WTC11 (cell line): ENCODE measurements at regions not wholly inside any gene's neighbourhood (a gene's known extent, or its start where the extent isn't known, plus 50 kb on each side); places are given as distances from the start of the nearest gene placed in this dataset.

Experiments used
- ATAC-seq: fragments of 200-7000 bp; cut with Tn5 transposase; 2 replicates; pipeline ENCODE4 v1.10.0; 2021; ENCODE audit warnings: mild to moderate bottlenecking, moderate library complexity
- CTCF ChIA-PET: fragments of 300-600 bp; sonication (Branson Sonifier 250); formaldehyde crosslinking; loops from one replicate; lab custom pipeline; 2021; ENCODE audit warnings: antibody characterized with exemption; lab: Charles Lee
- POLR2A ChIA-PET: fragments of 350-600 bp; sonication (Branson Sonifier 250); formaldehyde crosslinking; loops from one replicate; lab custom pipeline; 2021; ENCODE audit warnings: antibody characterized with exemption; lab: Charles Lee
- DNase-seq: peaks from one replicate; pipeline ENCODE4 v3.0.0; 2021; ENCODE audit warnings: low spot score
- H3K27ac Mint-ChIP-seq: 2 replicates; pipeline ENCODE4 v1.8.0; 2021; ENCODE audit warnings: mixed read lengths
- H3K27me3 Mint-ChIP-seq: 2 replicates; pipeline ENCODE4 v1.8.0; 2021; ENCODE audit warnings: low read depth, mild to moderate bottlenecking, moderate library complexity, mixed read lengths
- H3K36me3 Mint-ChIP-seq: 2 replicates; pipeline ENCODE4 v1.8.0; 2021; ENCODE audit warnings: mixed read lengths
- H3K4me1 Mint-ChIP-seq: 2 replicates; pipeline ENCODE4 v1.8.0; 2022; ENCODE audit warnings: mixed read lengths
- H3K4me3 Mint-ChIP-seq: 2 replicates; pipeline ENCODE4 v1.8.0; 2021; ENCODE audit warnings: mild to moderate bottlenecking, moderate library complexity, mixed read lengths
- H3K9me3 Mint-ChIP-seq: 2 replicates; pipeline ENCODE4 v1.8.0; 2021; ENCODE audit warnings: mixed read lengths
- ATF2 ChIP-seq: sonication (generic); formaldehyde crosslinking; IDR thresholded peaks from 2 replicates; pipeline ENCODE4 v1.8.1; 2022; ENCODE audit warnings: low read depth, missing genetic modification reagents, borderline replicate concordance
- CTCF ChIP-seq: fragments of 200-600 bp; IDR thresholded peaks from 2 replicates; pipeline ENCODE4 v1.8.0; 2022; ENCODE audit warnings: antibody characterized with exemption
- E2F5 ChIP-seq: sonication (generic); formaldehyde crosslinking; IDR thresholded peaks from 2 replicates; pipeline ENCODE4 v1.8.1; 2022; ENCODE audit warnings: mild to moderate bottlenecking, moderate library complexity, missing genetic modification reagents
- EMX1 ChIP-seq: fragments of 250-450 bp; sonication (Bioruptor Pico); IDR thresholded peaks from 2 replicates; pipeline ENCODE4 v1.8.0; 2021; ENCODE audit warnings: mild to moderate bottlenecking
- ERG ChIP-seq: fragments of 250-450 bp; sonication (Bioruptor Pico); IDR thresholded peaks from 2 replicates; pipeline ENCODE4 v1.8.0; 2021; ENCODE audit warnings: mild to moderate bottlenecking
- GRHL2 ChIP-seq: fragments of 250-450 bp; sonication (Bioruptor Pico); IDR thresholded peaks from 2 replicates; pipeline ENCODE4 v1.8.0; 2022; ENCODE audit warnings: mild to moderate bottlenecking, moderate library complexity; ENCODE audit not compliant: insufficient replicate concordance, severe bottlenecking
- IRF1 ChIP-seq: sonication (generic); formaldehyde crosslinking; IDR thresholded peaks from 2 replicates; pipeline ENCODE4 v1.8.0; 2023; ENCODE audit warnings: missing genetic modification reagents
- JAZF1 ChIP-seq: fragments of 250-450 bp; sonication (Bioruptor Pico); IDR thresholded peaks from 2 replicates; pipeline ENCODE4 v1.9.0; 2021; ENCODE audit warnings: moderate library complexity, mild to moderate bottlenecking, inconsistent platforms
- MAX ChIP-seq: sonication (generic); formaldehyde crosslinking; IDR thresholded peaks from 2 replicates; pipeline ENCODE4 v1.8.0; 2022; ENCODE audit warnings: mild to moderate bottlenecking, missing genetic modification reagents
- NR3C1 ChIP-seq: sonication (generic); formaldehyde crosslinking; conservative IDR thresholded peaks from 2 replicates; pipeline ENCODE4 v1.8.1; 2023; ENCODE audit warnings: low read depth, mild to moderate bottlenecking, missing genetic modification reagents
- PRRX2 ChIP-seq: fragments of 250-450 bp; sonication (Bioruptor Pico); IDR thresholded peaks from 2 replicates; pipeline ENCODE4 v1.8.0; 2021; ENCODE audit warnings: mild to moderate bottlenecking
- SP1 ChIP-seq: sonication (generic); formaldehyde crosslinking; conservative IDR thresholded peaks from 2 replicates; pipeline ENCODE4 v1.8.1; 2022; ENCODE audit warnings: missing genetic modification reagents
- TEAD1 ChIP-seq: sonication (generic); formaldehyde crosslinking; IDR thresholded peaks from 2 replicates; pipeline ENCODE4 v1.8.0; 2022; ENCODE audit warnings: mild to moderate bottlenecking, missing genetic modification reagents
- USF1 ChIP-seq: sonication (generic); formaldehyde crosslinking; IDR thresholded peaks from 2 replicates; pipeline ENCODE4 v1.8.0; 2022; ENCODE audit warnings: mild to moderate bottlenecking, missing genetic modification reagents
- ZBTB21 ChIP-seq: sonication (generic); formaldehyde crosslinking; IDR thresholded peaks from 2 replicates; pipeline ENCODE4 v1.8.1; 2023; ENCODE audit warnings: mild to moderate bottlenecking, missing genetic modification reagents, borderline replicate concordance
- ZNF396 ChIP-seq: fragments of 250-450 bp; sonication (Bioruptor Pico); IDR thresholded peaks from 2 replicates; pipeline ENCODE4 v1.8.0; 2021; ENCODE audit warnings: mild to moderate bottlenecking, moderate library complexity, borderline replicate concordance
- ZNF425 ChIP-seq: fragments of 250-450 bp; sonication (Bioruptor Pico); conservative IDR thresholded peaks from 2 replicates; pipeline ENCODE4 v1.9.0; 2021; ENCODE audit warnings: mild to moderate bottlenecking
- ZSCAN18 ChIP-seq: fragments of 250-450 bp; sonication (Bioruptor Pico); IDR thresholded peaks from 2 replicates; pipeline ENCODE4 v2.1.2; 2022; ENCODE audit warnings: mild to moderate bottlenecking, moderate library complexity

GRCh38 chr5:28404363-28405071 lies 1366.1 kb upstream of the CDH9 start (continued):
- no peak for TF ChIP-seq ZNF425 (CRISPR knock-in tag)
- no peak for TF ChIP-seq ERG
- no peak for TF ChIP-seq NR3C1 (CRISPR knock-in tag)
- TF ChIP-seq PRRX2 (CRISPR knock-in tag) = no peak
- no peak for TF ChIP-seq IRF1 (CRISPR knock-in tag)
- no peak for TF ChIP-seq EMX1 (CRISPR knock-in tag)
- no peak for TF ChIP-seq JAZF1 (CRISPR knock-in tag)
- no peak for TF ChIP-seq GRHL2 (CRISPR knock-in tag)

- DNase-seq = no peak
- peaks cover 22% of the 10 kb centered on the region for H3K9me3 Mint-ChIP-seq
- no peaks in the 10 kb centered on the region; the same call in 1 of the 2 replicates for H3K27me3 Mint-ChIP-seq
- peaks cover 10% of the 10 kb centered on the region for H3K36me3 Mint-ChIP-seq
- TF ChIP-seq MAX = no peak
- TF ChIP-seq, all 79 proteins: peak for 0
- ChIA-PET POLR2A (no interaction called here), CTCF (no interaction called here)
- no peak overlapping the region for H3K4me3 Mint-ChIP-seq
- peak; percentile 74 for ATAC-seq
- H3K27ac Mint-ChIP-seq = no peak overlapping the region
- peaks cover 2% of the 10 kb centered on the region for H3K4me1 Mint-ChIP-seq
These were observed 1365.5 kb upstream of the CDH9 start for GRCh38 chr5:28403846-28404245.

- POLR2A ChIA-PET = no interaction called here
- CTCF ChIA-PET = no interaction called here
- peaks cover 6% of the 10 kb centered on the region for H3K4me1 Mint-ChIP-seq
- ATAC-seq = no peak
- H3K36me3 Mint-ChIP-seq = peaks cover 5% of the 10 kb centered on the region
- no peak overlapping the region for H3K4me3 Mint-ChIP-seq
- no peak overlapping the region for H3K27ac Mint-ChIP-seq
- no peak for DNase-seq
- no peaks in the 10 kb centered on the region; the same call in 1 of the 2 replicates for H3K27me3 Mint-ChIP-seq
- H3K9me3 Mint-ChIP-seq = peaks cover 16% of the 10 kb centered on the region
- TF ChIP-seq USF1 (no peak), ZNF396 (CRISPR knock-in tag) (no peak), TEAD1 (CRISPR knock-in tag) (no peak), ZBTB21 (CRISPR knock-in tag) (no peak), ZSCAN18 (CRISPR knock-in tag) (no peak), ATF2 (CRISPR knock-in tag) (no peak), CTCF (no peak), IRF1 (CRISPR knock-in tag) (no peak), SP1 (CRISPR knock-in tag) (no peak), E2F5 (CRISPR knock-in tag) (no peak)
These were observed 1364.4 kb upstream of the CDH9 start for GRCh38 chr5:28402590-28403301.
